MCF 10A (cell line): ENCODE measurements at regions not wholly inside any gene's neighbourhood (a gene's known extent, or its start where the extent isn't known, plus 50 kb on each side); places are given as distances from the start of the nearest gene placed in this dataset.

Source experiments
- BruUV-seq: library from RNA; stranded (reverse); fragments of 400-500 nt; replicated peaks from 2 replicates; lab custom pipeline; 2021; lab: Mats Ljungman, UMichigan
- CTCF ChIA-PET: fragments of 300-600 bp; sonication (Branson Sonifier 250); formaldehyde crosslinking; extraction: SDS; loops from one replicate; lab custom pipeline; 2021; ENCODE audit warnings: antibody characterized with exemption, inconsistent platforms; lab: Yijun Ruan, JAX
- POLR2A ChIA-PET: fragments of 300-600, 350-650 bp; sonication (Branson Sonifier 250); formaldehyde crosslinking; extraction: SDS; loops from one replicate; lab custom pipeline; 2020; ENCODE audit warnings: antibody characterized with exemption, inconsistent platforms; lab: Yijun Ruan, JAX
- DNase-seq: peaks from one replicate; pipeline ENCODE4 v3.0.0-alpha.2; 2018; ENCODE audit not compliant: unreplicated experiment
- H3K27ac Mint-ChIP-seq: one replicate; pipeline ENCODE4 v1.8.0; 2022; ENCODE audit warnings: mild to moderate bottlenecking, low read depth, mixed read lengths; ENCODE audit not compliant: unreplicated experiment
- H3K27me3 Mint-ChIP-seq: one replicate; pipeline ENCODE4 v1.8.0; 2022; ENCODE audit warnings: mixed read lengths; ENCODE audit not compliant: insufficient read depth, unreplicated experiment
- H3K36me3 Mint-ChIP-seq: one replicate; pipeline ENCODE4 v1.8.0; 2022; ENCODE audit warnings: mild to moderate bottlenecking, moderate library complexity, mixed read lengths; ENCODE audit not compliant: insufficient read depth, unreplicated experiment
- H3K4me1 Mint-ChIP-seq: one replicate; pipeline ENCODE4 v1.8.0; 2022; ENCODE audit warnings: mixed read lengths; ENCODE audit not compliant: insufficient read depth, unreplicated experiment
- H3K4me3 Mint-ChIP-seq: one replicate; pipeline ENCODE4 v1.8.0; 2022; ENCODE audit warnings: mild to moderate bottlenecking, moderate library complexity, mixed read lengths; ENCODE audit not compliant: unreplicated experiment
- H3K9me3 Mint-ChIP-seq: one replicate; pipeline ENCODE4 v1.8.0; 2022; ENCODE audit warnings: mixed read lengths; ENCODE audit not compliant: unreplicated experiment
- intact Hi-C: fragments of 100-400 bp; cut with micrococcal nuclease; formaldehyde crosslinking; loops from 2 replicates; pipeline ENCODE4 v1.14.1; 2022
- TF ChIP-seq, protein P1 (sequence below): fragments of 200-600 bp; IDR thresholded peaks from one replicate; pipeline ENCODE4 v1.8.0; 2022; ENCODE audit warnings: antibody characterized with exemption, mild to moderate bottlenecking; ENCODE audit not compliant: unreplicated experiment

DNA sequence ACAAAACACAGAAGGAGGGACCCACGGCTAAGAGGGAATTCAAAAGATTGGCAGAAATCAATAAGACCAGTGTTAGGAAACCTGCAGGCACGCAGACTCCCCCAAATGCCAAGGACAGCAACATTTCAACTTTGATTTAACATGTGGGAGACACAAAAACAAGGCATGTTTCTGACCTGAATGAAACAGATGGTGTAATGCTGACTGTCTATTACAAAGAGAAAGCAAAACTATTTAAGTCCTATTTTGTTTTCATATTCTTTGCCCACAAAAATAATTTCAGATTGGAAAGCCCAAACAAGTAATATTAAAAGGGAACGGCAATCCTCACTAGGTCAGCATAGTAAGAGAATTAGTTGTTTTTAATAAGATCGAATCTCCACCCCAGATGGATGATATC lies 107.9 kb downstream of the S1PR1 start:
- ChIA-PET CTCF (interaction anchor here (0.5 to 1.7 kb wide), 5 partner anchors 11 to 56 kb away, joined by 3 to 14 read pairs (median 4); no protein-coding TSS in a partner anchor), POLR2A (interaction anchor here (0.7 kb wide), 1 partner anchor 200 kb away, joined by 4 read pairs; no protein-coding TSS in a partner anchor)
- peaks cover 5% of the 10 kb centered on the region for H3K36me3 Mint-ChIP-seq
- peaks cover 91% of the 10 kb centered on the region for H3K27me3 Mint-ChIP-seq
- BruUV-seq, result no TSS peak
- intact Hi-C loops, result no loop called here
- DNase-seq, result no peak
- peaks cover 8% of the 10 kb centered on the region for H3K9me3 Mint-ChIP-seq
- TF ChIP-seq, protein P1, sequence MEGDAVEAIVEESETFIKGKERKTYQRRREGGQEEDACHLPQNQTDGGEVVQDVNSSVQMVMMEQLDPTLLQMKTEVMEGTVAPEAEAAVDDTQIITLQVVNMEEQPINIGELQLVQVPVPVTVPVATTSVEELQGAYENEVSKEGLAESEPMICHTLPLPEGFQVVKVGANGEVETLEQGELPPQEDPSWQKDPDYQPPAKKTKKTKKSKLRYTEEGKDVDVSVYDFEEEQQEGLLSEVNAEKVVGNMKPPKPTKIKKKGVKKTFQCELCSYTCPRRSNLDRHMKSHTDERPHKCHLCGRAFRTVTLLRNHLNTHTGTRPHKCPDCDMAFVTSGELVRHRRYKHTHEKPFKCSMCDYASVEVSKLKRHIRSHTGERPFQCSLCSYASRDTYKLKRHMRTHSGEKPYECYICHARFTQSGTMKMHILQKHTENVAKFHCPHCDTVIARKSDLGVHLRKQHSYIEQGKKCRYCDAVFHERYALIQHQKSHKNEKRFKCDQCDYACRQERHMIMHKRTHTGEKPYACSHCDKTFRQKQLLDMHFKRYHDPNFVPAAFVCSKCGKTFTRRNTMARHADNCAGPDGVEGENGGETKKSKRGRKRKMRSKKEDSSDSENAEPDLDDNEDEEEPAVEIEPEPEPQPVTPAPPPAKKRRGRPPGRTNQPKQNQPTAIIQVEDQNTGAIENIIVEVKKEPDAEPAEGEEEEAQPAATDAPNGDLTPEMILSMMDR, result no peak
- no peaks in the 10 kb centered on the region for H3K4me1 Mint-ChIP-seq
- H3K27ac Mint-ChIP-seq, result no peak overlapping the region
- no peak overlapping the region for H3K4me3 Mint-ChIP-seq

DNA sequence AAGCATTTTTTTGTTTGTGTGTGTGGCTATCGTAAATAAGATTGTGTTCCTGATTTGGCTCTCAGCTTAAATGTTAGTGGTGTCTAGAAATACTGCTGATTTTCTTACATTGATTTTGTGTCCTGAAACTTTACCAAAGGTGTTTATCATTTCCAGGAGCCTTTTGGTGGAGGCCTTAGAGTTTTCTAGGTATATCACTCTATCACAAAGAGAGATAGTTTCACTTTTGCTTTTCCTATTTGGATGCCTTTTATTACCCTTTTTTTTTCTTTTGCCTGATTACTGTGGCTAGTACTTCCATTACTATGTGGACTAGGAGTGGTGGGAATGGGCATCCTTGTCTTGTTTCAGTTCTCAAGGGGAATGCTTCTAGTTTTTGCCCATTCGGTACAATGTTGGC lies 109.6 kb downstream of the S1PR1 start:
- POLR2A ChIA-PET, result interaction anchor here (0.6 kb wide), 1 partner anchor 1213 kb away, joined by 3 read pairs; no protein-coding TSS in a partner anchor
- Mint-ChIP-seq H3K36me3 (peaks cover 5% of the 10 kb centered on the region), H3K4me1 (no peaks in the 10 kb centered on the region), H3K9me3 (peaks cover 8% of the 10 kb centered on the region), H3K27me3 (peaks cover 80% of the 10 kb centered on the region), H3K27ac (no peak overlapping the region), H3K4me3 (no peak overlapping the region)
- DNase-seq, result no peak
- intact Hi-C loops, result no loop called here
- BruUV-seq, result no TSS peak
- TF ChIP-seq, protein P1, result no peak
- CTCF ChIA-PET, result interaction anchor here (1.3 to 1.7 kb wide), 3 partner anchors 11 to 38 kb away, joined by 6 to 14 read pairs (median 7); no protein-coding TSS in a partner anchor

DNA sequence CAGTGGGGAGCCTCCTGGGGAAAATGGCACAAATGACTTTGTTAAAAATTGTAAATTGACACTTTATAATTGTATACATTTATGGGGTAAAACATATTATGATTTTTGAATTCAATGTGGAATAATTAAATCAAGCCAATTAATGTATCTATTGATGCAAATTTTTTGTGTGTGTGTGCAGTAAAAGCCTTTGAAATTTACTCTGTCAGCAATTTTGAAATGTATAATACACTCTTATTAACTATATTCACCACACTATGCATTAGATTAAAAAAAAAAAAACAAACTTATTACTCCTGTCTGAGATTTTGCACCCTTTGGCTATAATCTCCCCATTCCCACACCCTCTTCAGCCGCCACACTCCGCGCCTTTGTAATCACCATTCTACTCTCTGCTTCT lies 119.2 kb downstream of the S1PR1 start:
- H3K36me3 Mint-ChIP-seq, result no peaks in the 10 kb centered on the region
- CTCF ChIA-PET, result interaction anchor here (0.6 to 2.4 kb wide), 12 partner anchors 9 to 493 kb away, joined by 3 to 24 read pairs (median 3); no protein-coding TSS in a partner anchor
- H3K9me3 Mint-ChIP-seq, result no peaks in the 10 kb centered on the region
- no peaks in the 10 kb centered on the region for H3K4me1 Mint-ChIP-seq
- intact Hi-C loops, result loop anchor here (10.0 kb wide), 1 partner anchor 331 kb away; the partner anchor contains the start of gene DPH5
- POLR2A ChIA-PET, result interaction anchor here (0.6 kb wide), 1 partner anchor 82 kb away, joined by 3 read pairs; no protein-coding TSS in a partner anchor
- DNase-seq, result no peak
- H3K27me3 Mint-ChIP-seq, result peaks cover 72% of the 10 kb centered on the region
- TF ChIP-seq, protein P1, result no peak
- no peak overlapping the region for H3K4me3 Mint-ChIP-seq
- BruUV-seq, result no TSS peak
- no peak overlapping the region for H3K27ac Mint-ChIP-seq

DNA sequence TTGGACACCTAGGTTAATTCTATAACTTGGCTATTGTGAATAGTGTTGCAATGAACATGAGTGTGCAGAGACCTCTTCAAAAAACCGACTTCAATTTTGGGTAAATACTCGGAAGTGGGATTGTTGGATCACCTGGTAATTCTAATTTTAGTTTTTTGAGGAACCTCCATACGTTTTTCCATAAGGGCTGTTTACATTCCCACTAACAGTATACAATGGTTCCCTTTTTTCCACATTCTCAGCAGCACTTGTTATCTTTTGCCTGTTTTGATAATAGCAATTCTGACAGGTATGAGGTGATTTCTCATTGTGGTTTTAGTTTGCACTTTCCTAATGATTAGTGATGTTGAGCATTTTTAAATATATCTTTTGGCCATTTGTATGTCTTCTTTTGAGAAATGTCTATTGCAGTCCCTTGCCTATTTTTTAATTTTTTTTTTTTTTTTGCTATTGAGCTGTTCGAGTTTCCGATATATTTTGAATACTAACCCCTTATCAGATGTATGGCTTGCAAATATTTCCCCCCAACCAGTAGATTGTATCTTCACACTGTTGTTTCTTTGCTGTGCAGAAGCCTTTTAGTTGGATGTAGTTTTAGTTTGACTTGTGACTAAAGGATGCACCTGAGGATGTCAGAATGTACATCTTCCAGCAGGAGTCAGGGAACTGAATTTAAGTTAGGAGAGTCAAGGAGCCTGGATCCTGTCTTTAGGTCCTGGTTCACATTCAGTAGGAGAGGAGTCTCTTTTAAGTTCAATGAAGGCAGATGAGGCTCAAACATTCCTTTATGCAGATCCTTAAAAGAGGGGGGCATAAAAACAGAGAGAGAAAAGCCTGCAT lies 120.0 kb downstream of the S1PR1 start:
- BruUV-seq, result no TSS peak
- ChIA-PET POLR2A (no interaction called here), CTCF (interaction anchor here (0.6 to 3.2 kb wide), 31 partner anchors 9 to 1473 kb away, joined by 3 to 55 read pairs (median 5); no protein-coding TSS in a partner anchor)
- H3K27me3 Mint-ChIP-seq, result peaks cover 65% of the 10 kb centered on the region
- no peaks in the 10 kb centered on the region for H3K36me3 Mint-ChIP-seq
- H3K27ac Mint-ChIP-seq, result no peak overlapping the region
- no peaks in the 10 kb centered on the region for H3K4me1 Mint-ChIP-seq
- TF ChIP-seq, protein P1, result no peak
- H3K4me3 Mint-ChIP-seq, result no peak overlapping the region
- intact Hi-C loops, result loop anchor here (1.0 to 10.0 kb wide), 3 partner anchors 48 to 437 kb away; partner anchors contain the start of gene DPH5
- no peak for DNase-seq
- H3K9me3 Mint-ChIP-seq, result no peaks in the 10 kb centered on the region
